ENCODE measurements at regions not wholly inside any gene's neighbourhood (a gene's known extent, or its start where the extent isn't known, plus 50 kb on each side); places are given as distances from the start of the nearest gene placed in this dataset.

DNA sequence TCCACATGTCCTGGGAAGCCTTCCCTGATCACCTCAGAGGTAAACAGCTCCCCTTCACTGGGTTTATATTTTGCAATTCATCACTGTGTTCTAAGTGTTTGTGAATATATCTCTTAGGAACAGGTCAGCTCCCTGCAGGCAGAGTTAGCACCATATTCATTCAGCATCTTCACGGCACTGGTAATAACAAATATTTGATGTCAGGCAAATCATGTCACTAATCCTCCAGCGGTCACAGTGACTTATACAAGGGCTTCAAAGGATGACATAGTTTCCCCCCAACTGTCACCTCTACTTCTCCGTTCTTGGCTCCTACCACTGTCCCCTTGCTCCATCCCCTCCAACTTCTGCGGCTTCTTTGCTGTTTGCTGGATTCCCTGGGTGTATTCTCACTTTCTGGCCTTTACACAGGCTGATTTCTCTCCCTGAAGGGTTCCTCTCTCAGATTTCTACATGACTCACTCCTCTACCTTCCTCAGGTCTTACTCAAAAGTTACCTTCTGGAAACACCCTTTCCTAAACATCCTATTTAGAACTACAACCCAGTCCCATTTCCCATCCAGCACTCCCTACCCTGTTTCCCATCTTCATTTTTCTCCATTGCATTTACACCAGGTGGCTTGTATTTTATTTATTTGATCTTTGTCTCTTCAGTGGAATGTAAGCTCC lies 66.6 kb downstream of the NHLRC1 start:
- no peaks in the 10 kb centered on the region for H3K9me3 ChIP-seq (replicated peaks; ENCODE audit: control insufficient read depth, insufficient read depth, low read depth, low read length)
- H3K27me3 ChIP-seq (ENCODE audit: control insufficient read depth in 2 of 2, insufficient read depth in 2 of 2, low read length in 2 of 2), result no peaks in the 10 kb centered on the region
- H3K9ac ChIP-seq (ENCODE audit: insufficient read depth in 1 of 2, low read depth in 2 of 2, low read length in 2 of 2), result no peak overlapping the region
- no peaks in the 10 kb centered on the region for H3K79me2 ChIP-seq (ENCODE audit: control insufficient read depth, insufficient read depth, low read length)
- no peak overlapping the region for H3K27ac ChIP-seq (ENCODE audit: extremely low read depth, low read depth, low read length)
- FAIRE-seq (no peak), ATAC-seq (no peak), DNase-seq (ENCODE audit: extremely low read depth in 1 of 4, low spot score in 3 of 4) (no peak)
- in situ Hi-C loops (cut with MboI) (no loop called here), intact Hi-C loops (cut with micrococcal nuclease) (no loop called here)
- no peak overlapping the region for H3K4me2 ChIP-seq (ENCODE audit: insufficient read depth, low read length)
- BruUV-seq (replicated peaks), result no TSS peak
- no peaks in the 10 kb centered on the region for H3K36me3 ChIP-seq (ENCODE audit: control insufficient read depth, insufficient read depth, low read length)
- POLR2A ChIA-PET, result interaction anchor here (0.7 to 1.0 kb wide), 4 partner anchors 12 to 54 kb away, joined by 3 to 4 read pairs (median 3); no protein-coding TSS in a partner anchor
- H4K20me1 ChIP-seq (replicated peaks; ENCODE audit: control insufficient read depth, insufficient read depth, low read length), result no peaks in the 10 kb centered on the region
- H3K9me1 ChIP-seq (ENCODE audit: control insufficient read depth, insufficient read depth, low read length), result no peaks in the 10 kb centered on the region
- peak overlapping the region; percentile 34; the same call in 1 of the 2 replicates for H2AFZ ChIP-seq (ENCODE audit: low read depth, low read length)
- no peak overlapping the region for H3K4me3 ChIP-seq
- 87% methylated on average over 4 of the region's 4 CpGs for WGBS (ENCODE audit: insufficient coverage, low coverage, missing lambda C conversion rate)
- CTCF ChIA-PET (ENCODE audit: low intra/inter-chr PET ratio), result no interaction called here
- H3K4me1 ChIP-seq (replicated peaks in 1 of 2; ENCODE audit: control insufficient read depth in 2 of 2, insufficient read depth in 2 of 2, low read length in 2 of 2), result peaks cover 6 to 39% of the 10 kb centered on the region in 2 experiments
- no peak for TF ChIP-seq ZNF408 (CRISPR knock-in tag; IDR thresholded peaks at IDR 0.05; ENCODE audit: low read depth)
- TF ChIP-seq CBX2 (IDR thresholded peaks at IDR 0.05; ENCODE audit: insufficient read depth, low read length, poor library complexity, severe bottlenecking), result no peak
- TF ChIP-seq LARP7 (IDR thresholded peaks at IDR 0.05), result no peak
- no peak for TF ChIP-seq KHSRP (IDR thresholded peaks at IDR 0.05)
- TF ChIP-seq, protein P1, sequence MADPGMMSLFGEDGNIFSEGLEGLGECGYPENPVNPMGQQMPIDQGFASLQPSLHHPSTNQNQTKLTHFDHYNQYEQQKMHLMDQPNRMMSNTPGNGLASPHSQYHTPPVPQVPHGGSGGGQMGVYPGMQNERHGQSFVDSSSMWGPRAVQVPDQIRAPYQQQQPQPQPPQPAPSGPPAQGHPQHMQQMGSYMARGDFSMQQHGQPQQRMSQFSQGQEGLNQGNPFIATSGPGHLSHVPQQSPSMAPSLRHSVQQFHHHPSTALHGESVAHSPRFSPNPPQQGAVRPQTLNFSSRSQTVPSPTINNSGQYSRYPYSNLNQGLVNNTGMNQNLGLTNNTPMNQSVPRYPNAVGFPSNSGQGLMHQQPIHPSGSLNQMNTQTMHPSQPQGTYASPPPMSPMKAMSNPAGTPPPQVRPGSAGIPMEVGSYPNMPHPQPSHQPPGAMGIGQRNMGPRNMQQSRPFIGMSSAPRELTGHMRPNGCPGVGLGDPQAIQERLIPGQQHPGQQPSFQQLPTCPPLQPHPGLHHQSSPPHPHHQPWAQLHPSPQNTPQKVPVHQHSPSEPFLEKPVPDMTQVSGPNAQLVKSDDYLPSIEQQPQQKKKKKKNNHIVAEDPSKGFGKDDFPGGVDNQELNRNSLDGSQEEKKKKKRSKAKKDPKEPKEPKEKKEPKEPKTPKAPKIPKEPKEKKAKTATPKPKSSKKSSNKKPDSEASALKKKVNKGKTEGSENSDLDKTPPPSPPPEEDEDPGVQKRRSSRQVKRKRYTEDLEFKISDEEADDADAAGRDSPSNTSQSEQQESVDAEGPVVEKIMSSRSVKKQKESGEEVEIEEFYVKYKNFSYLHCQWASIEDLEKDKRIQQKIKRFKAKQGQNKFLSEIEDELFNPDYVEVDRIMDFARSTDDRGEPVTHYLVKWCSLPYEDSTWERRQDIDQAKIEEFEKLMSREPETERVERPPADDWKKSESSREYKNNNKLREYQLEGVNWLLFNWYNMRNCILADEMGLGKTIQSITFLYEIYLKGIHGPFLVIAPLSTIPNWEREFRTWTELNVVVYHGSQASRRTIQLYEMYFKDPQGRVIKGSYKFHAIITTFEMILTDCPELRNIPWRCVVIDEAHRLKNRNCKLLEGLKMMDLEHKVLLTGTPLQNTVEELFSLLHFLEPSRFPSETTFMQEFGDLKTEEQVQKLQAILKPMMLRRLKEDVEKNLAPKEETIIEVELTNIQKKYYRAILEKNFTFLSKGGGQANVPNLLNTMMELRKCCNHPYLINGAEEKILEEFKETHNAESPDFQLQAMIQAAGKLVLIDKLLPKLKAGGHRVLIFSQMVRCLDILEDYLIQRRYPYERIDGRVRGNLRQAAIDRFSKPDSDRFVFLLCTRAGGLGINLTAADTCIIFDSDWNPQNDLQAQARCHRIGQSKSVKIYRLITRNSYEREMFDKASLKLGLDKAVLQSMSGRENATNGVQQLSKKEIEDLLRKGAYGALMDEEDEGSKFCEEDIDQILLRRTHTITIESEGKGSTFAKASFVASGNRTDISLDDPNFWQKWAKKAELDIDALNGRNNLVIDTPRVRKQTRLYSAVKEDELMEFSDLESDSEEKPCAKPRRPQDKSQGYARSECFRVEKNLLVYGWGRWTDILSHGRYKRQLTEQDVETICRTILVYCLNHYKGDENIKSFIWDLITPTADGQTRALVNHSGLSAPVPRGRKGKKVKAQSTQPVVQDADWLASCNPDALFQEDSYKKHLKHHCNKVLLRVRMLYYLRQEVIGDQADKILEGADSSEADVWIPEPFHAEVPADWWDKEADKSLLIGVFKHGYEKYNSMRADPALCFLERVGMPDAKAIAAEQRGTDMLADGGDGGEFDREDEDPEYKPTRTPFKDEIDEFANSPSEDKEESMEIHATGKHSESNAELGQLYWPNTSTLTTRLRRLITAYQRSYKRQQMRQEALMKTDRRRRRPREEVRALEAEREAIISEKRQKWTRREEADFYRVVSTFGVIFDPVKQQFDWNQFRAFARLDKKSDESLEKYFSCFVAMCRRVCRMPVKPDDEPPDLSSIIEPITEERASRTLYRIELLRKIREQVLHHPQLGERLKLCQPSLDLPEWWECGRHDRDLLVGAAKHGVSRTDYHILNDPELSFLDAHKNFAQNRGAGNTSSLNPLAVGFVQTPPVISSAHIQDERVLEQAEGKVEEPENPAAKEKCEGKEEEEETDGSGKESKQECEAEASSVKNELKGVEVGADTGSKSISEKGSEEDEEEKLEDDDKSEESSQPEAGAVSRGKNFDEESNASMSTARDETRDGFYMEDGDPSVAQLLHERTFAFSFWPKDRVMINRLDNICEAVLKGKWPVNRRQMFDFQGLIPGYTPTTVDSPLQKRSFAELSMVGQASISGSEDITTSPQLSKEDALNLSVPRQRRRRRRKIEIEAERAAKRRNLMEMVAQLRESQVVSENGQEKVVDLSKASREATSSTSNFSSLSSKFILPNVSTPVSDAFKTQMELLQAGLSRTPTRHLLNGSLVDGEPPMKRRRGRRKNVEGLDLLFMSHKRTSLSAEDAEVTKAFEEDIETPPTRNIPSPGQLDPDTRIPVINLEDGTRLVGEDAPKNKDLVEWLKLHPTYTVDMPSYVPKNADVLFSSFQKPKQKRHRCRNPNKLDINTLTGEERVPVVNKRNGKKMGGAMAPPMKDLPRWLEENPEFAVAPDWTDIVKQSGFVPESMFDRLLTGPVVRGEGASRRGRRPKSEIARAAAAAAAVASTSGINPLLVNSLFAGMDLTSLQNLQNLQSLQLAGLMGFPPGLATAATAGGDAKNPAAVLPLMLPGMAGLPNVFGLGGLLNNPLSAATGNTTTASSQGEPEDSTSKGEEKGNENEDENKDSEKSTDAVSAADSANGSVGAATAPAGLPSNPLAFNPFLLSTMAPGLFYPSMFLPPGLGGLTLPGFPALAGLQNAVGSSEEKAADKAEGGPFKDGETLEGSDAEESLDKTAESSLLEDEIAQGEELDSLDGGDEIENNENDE (IDR thresholded peaks at IDR 0.05; ENCODE audit: low read depth, low read length), result no peak
